Uterus (tissue), 2 donors: ENCODE measurements at regions not wholly inside any gene's neighbourhood (a gene's known extent, or its start where the extent isn't known, plus 50 kb on each side); places are given as distances from the start of the nearest gene placed in this dataset.
"Not testable (repeated sequence)": the region's sequence is repeated elsewhere in the genome, so short reads cannot be mapped to it uniquely, and the experiment has no call there.

ENCODE experiments used
- POLR2A ChIP-seq, 2 donors: fragments of 450-650 bp; IDR thresholded peaks; one replicate each; pipeline ENCODE4 v1.6.1; 2016; ENCODE audit warnings: antibody characterized with exemption in 2 of 2, mild to moderate bottlenecking in 1 of 2, moderate library complexity in 1 of 2
- TF ChIP-seq, protein P1 (sequence below), 4 experiments: fragments of 200-600 bp in 2 of 4; fragments of 450-650 bp in 2 of 4; sonication (generic) in 2 of 4; IDR thresholded peaks; one replicate each; pipeline ENCODE4 v1.5.1; 2016 to 2019; ENCODE audit warnings: antibody characterized with exemption in 4 of 4, mild to moderate bottlenecking in 2 of 4, moderate library complexity in 1 of 4

DNA sequence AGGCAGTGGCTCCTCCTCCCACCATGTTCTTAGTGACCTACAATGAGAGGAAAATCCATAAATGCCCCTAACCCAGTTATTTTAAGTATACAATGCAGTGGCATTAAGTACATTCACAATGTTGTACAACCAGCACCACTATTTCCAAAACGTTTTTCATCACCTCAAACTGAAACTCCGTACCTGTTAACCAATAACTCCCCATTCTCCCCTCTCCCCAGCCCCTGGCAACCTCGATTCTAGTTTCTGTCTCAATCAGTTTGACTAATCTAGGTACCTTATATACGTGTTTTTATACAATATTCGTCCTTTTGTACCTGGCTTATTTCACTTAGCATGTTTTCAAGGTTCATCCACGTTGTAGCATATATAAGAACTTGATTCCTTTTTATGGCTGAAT lies 198.8 kb downstream of the BCL2L11 start:
- TF ChIP-seq, protein P1, sequence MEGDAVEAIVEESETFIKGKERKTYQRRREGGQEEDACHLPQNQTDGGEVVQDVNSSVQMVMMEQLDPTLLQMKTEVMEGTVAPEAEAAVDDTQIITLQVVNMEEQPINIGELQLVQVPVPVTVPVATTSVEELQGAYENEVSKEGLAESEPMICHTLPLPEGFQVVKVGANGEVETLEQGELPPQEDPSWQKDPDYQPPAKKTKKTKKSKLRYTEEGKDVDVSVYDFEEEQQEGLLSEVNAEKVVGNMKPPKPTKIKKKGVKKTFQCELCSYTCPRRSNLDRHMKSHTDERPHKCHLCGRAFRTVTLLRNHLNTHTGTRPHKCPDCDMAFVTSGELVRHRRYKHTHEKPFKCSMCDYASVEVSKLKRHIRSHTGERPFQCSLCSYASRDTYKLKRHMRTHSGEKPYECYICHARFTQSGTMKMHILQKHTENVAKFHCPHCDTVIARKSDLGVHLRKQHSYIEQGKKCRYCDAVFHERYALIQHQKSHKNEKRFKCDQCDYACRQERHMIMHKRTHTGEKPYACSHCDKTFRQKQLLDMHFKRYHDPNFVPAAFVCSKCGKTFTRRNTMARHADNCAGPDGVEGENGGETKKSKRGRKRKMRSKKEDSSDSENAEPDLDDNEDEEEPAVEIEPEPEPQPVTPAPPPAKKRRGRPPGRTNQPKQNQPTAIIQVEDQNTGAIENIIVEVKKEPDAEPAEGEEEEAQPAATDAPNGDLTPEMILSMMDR (IDR thresholded peaks at IDR 0.05): not testable (repeated sequence)
- TF ChIP-seq POLR2A (IDR thresholded peaks at IDR 0.05): not testable (repeated sequence)
